UCSD-AML1 (cell line): ENCODE measurements at regions not wholly inside any gene's neighbourhood (a gene's known extent, or its start where the extent isn't known, plus 50 kb on each side); places are given as distances from the start of the nearest gene placed in this dataset.

Experiments used
- DNase-seq: peaks from one replicate; lab custom pipeline; 2025; ENCODE audit not compliant: unreplicated experiment; lab: John Stamatoyannopoulos, UW

DNA sequence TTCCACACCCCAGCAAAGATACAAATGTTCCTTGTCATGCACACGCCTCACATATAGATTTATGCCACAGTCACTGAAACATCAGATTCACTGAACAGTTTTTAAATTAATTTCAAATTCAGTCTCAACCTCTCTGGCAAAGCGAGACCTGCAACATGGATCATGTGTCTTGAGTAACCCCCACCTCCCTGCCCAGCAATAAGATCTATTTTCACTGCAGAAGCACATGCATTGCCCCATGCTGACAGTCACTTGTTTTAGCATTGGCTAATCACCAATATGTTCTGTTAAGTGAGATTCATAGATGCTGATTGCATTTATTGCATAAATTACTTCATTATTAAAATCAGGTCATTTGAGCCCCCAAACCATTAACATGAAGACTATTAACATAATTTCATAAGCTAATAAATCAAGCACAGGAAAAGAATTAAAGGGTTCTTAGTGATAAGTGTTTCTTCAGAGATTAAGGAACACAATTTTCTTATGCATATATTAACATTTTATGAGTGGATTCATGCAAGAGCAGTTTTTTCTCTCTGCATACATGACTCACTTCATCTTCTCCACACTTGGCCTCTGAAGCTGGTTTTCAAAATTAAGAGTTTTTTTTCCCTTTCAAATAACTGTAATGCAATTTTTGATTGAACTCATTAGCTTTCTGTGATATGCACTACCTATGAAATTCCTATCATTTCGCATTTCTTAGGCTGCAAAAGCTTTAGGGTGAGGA, 173.2 kb upstream of the SOX4 start:
- no peak for DNase-seq

DNA sequence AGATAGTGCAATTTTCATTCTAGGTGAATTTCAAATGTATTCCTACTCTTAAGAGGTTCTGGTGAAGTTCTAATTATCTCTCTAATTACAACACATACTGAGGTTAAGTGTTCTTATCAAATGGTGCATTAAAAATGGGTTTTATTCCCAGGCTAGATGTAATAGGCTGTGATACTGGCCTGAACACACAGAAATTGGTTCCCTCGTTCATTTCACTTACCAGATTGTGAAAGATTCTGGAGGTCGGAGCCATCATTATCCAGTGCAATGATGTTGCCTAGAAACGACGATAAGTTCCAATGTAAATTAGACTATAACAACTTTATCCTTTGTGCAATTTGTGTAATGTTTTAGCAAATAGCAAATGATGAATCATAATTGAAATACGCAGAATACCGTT, 172.6 kb upstream of the SOX4 start:
- no peak for DNase-seq

DNA sequence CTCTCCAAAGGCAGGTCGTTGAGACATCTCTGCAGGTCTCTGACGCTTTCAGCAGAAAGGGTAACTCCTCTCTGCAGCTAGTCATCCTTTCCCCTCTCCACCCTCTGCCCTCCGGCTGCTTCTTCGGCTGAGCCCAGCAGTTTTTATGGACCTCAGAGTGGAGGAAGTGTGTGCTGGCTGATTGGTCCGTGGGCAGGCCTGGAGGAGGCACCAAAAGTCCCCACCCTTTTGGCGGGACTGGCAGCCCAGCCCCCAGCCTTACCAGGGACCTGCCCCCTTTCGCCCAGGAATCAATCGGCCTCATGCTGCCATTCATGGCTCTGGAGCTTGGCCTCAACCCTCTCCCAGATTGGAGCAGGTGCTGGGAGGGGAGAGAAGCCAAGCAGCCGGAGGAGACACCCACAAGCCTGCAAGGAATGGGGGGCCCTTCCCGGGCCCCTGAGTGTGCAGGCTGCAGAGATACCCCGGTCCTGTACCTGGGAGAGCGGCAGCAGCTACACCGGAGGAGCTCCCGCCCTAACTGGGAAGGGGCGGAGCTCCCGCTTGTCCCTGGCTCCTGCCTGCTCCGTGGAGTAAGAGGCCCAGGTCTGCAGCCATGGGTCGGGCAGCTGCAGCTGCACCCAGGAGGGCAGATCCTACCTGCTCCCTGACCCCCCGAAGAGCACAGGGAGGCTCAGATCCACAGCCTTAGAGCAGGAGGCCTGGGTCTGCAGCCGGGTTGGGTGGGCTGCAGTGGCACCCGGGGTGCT, 170.3 kb upstream of the SOX4 start:
- DNase-seq, result no peak

DNA sequence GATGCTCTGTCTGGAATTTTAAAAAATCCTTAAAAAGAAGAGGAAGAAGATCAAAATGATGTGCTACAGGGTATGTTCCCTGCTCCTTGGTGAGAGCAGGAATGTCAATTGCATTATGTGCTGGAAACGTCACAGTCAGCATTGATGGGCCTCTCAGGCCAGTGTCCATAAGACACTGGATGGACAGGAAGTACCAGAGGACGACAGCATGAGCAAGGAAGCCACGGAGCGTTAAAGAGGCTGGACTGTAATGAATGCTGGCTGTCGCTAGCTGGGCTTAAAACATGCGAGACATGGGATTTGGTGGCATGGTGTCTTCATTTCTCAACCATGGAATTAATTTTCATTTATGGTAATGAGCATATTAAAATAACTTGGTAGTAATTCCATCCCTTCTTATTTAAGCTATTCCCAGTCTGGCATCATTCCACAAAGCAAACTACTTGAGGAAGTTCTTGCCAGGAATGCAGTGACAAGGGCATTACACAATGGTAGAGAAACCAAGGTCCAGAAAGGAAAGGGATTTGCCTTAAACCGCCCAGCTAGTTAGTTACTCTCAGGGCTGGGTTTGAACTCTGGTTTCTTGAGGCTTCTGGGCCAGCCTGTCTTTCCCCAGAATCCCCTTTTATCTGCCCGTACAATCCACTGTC, 166.6 kb upstream of the SOX4 start:
- DNase-seq, result no peak

DNA sequence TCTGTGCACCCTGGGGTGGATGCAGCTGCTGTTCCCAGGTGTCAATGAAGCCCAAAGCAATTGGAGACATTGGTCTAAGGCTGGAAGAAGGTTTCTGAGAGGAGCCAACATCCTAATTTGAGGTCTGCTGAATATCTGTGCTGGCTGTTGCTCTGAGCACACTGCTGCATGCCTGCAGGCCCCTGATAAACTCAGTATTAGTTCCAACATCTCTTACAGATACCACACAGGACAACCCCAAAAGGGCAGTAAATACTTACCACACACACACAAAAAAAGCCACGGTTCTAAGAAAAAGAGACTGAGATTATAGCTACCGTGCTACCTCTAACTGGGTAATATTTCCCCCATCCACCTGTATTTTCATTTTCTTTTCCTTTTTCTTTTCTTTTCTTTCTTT, 164.3 kb upstream of the SOX4 start:
- no peak for DNase-seq

DNA sequence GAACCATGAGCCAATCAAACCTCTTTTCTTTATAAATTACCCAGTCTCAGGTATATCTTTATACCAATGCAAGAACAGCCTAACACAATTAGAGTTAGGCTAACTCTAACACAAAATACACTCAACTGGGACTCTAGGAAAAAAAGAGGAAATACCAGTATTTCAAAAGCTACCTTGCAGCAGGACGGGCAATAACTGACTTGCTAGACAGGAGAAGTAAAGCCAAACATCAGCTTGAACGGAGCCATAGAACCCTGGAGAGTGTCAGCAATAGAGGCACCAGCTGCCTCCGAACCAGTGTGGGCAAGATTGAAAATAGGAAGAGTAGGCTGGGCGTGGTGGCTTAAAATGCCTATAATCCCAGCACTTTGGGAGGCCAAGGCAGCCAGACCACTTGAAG, 162.0 kb upstream of the SOX4 start:
- no peak for DNase-seq

DNA sequence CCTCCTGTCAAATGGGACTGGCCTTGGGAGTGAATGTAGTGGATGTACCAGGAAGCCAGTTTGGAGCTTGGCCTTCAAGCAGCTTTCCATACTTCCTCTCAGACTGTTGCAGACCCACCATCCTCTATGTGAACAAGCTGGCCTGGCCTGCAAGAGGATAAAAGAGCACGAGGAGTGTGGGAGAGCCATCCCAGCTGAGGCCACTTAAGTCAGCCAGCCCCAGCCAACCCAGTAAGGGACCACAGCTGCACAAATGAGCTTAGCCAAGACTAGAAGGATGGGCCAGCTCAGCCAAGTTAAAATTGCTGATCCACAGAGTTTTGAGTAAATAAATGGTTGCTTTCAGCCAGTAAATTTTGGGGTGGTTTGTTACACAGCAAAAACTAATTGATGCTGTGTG, 156.9 kb upstream of the SOX4 start:
- no peak for DNase-seq

DNA sequence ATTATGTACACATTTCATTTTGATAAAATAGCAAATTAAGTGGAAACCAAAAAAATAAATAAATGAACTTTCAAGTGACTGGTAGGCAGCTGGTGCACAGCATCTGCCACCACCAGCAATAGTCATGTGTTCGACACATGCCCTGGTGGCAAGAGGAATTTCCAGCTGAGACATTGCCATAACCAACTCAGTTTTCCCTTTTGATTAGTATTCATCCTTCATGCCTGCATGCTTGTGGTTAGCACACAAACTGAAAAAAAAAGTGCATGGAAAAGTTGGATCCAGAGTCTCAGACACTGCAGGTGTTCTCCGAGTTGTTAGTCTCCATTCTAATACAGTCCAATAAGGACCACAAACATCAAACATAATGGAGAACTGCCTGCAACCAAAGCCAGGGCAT, 156.0 kb upstream of the SOX4 start:
- no peak for DNase-seq

DNA sequence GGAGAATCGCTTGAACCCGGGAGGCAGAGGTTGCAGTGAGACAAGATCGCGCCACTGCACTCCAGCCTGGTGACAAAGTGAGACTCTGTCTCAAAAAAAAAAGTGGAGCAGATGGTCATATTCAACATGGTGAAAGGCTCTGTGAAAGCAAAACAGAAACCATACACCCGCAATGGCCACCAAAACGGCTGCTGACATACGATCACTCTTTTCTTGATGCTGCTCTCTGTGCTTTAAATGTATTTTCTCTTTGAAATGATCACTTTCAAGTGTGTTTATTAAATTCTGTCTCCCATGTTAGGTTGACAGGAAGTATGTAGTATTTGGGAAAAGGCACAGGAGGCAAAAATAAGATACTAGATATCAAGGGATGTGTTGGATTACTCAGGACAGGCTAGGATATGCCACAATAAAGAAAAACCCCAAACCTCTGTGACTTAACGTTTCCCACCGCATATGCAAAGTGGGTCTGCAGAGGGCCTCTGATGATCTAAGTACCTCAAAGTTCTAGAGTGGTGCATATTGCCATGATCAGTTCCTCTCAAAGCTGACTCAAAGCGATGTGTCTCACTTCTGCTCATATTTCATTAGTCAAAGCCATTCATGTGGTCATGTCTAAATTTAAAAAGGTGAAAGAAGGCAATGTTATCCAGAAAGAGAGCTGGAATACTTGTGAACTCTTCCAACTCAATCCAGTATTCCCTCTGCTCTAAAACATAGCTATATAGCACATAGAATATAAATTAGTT, 155.1 kb upstream of the SOX4 start:
- no peak for DNase-seq

DNA sequence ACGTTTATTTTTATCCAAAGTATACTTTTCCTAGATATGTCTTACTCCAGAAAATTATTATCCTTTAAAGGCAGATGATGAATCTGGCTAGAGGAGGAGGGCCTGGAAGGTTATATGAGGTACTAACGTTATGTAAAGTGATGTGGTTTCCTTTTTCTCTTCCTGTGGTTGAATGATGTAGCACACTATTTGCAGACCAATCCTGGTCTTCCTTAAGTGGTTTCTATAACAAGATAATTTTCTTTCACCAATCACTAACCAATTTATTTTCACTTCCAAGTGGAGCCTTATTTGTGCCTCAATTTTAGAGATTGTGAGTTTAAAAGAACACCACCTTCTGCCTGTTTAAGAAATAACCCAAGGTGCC, 154.6 kb upstream of the SOX4 start:
- DNase-seq, result no peak

DNA sequence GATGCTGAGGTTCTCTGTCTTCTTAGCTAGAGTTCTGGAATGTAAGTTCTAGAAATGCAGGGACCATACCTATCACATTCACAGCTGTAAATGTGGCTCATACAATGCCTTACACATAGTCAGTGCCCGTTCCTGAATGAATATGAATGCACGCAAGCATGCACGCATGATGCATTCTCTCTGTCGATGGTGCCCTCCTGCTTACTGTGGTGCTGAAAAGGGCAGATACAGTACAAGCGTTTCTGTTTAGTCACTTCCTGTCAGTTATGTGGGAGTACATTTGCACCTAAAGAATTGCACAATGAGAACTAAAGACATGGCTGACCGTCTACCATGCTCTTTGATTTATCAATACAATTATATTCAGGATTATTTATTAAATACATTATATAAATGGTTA, 152.2 kb upstream of the SOX4 start:
- DNase-seq, result no peak

DNA sequence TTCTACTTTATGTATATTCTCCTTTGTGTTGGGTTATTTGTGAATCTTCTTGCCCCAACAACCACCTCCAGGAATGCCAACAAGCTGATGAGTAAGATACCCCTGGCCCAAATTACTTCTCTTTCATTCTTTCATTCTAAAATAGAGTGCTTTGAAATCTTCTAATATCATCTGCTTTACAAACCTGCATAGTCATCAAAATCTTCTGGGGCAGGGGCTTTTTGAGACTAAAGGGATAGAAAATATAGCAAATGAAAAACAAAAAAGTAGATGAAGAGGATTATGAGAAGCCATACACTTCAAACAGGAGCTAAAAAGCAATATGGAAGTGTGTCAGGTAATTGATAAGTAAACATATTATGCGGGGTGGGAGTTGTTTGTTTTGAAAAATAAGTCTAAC, 150.7 kb upstream of the SOX4 start:
- DNase-seq, result no peak

DNA sequence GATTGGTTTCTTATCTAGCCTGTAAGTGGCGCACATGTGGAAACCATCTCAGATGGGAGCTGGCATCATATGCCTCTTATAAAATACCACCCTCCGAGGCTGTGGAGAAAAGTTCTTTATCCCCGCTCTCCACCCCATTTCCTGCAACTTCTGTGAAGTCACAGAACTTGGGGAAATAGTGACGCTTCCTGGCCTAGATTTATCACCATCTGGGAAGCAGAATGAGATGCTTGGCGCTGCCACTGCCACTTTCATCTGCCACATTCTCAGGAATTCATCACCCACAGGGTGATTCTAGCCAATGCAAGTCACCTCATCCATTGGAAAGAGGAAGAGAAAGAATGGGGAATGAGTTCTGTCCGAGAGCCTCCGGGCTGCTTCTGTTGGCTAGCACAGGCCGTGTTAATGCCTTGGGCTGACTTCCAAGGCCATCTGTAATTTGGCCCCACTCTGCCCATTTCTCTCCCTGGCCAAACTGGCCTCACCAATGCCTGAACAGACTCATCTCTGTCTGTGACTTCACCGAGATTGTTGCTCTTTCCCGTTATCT, 148.8 kb upstream of the SOX4 start:
- no peak for DNase-seq

DNA sequence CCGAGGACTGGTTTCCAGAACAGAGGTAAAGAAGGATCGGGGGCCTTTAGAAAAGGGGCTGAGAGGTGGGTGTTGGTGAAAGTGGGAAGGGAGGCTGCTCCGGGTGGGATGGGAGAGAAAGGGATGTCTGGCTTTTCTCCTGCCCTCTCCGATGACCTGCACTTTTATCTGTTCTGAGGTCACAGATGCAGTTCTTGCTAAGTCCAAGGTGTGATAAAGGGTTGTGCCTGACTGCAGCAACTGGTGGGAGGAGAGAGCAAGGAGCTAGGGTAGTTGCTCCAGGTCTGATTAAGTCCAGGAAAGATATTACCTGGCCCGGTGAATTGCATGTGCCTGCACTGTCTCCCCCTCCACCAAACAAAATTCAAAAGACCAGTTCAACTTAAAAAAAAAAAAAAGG, 145.6 kb upstream of the SOX4 start:
- DNase-seq, result no peak

DNA sequence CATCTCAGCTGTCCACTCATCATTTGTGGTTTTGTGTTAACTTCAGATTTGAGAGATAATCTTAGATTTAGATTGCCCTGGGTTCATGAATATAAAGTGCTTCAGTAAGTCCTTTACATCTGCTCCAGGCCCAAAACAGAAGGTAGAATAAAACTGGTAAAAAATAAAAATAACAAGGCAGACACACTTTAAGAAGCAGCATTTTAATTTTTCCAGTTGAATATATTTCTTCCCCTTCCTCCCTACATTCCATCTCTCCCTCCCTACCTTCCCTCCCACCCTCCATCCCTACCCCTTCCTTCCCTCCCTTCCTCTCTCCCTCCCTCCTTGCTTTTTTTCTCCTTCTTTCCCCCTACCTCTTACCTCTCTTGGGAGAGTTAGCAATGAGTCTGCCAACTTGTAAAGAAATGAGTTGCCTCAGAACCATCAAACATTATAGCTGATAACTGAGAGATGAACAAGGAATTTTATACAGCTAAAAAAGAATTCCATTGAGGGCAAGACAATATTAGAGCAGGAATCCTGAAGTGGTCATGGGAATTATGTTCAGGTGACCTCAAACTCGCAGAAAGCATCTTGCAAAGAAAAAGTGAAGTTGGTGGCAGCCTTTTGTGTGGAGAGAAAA, 145.0 kb upstream of the SOX4 start:
- no peak for DNase-seq

DNA sequence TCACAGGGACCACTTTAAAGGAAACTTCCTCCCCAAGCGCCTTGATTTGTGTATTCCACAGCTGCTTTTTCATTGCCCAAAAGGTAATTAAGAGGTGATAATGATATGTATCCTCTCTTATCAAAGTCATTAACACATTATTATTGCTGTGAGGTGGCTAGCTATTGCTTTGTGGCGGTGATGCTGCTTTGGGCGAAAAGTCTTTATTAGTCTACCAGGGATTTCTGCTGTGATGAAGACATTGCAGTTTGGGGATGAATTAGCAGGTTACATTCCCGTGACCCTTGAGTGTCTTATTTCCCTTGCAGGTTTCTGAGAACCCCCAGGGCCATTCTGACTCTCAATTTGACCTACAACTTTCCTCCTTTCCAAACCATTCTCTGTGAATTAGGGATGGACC, 143.4 kb upstream of the SOX4 start:
- DNase-seq, result no peak

DNA sequence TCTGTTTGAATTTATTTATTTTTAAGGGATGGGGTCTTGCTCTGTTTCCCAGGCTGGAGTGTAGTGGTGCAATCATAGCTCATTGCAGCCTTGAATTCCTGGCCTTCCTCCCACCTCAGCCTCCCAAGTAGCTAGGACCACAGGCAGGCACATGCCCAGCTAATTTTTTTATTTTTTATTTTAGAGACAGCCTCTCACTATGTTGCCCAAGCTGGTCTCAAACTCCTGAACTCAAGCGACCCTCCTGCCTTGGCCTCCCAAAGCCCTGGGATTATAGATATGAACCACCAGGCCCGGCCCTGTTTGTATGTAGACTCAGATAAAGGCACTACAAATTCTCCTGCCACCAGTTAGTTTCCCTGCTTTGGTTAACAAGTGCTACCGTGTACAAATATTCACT, 142.9 kb upstream of the SOX4 start:
- no peak for DNase-seq

DNA sequence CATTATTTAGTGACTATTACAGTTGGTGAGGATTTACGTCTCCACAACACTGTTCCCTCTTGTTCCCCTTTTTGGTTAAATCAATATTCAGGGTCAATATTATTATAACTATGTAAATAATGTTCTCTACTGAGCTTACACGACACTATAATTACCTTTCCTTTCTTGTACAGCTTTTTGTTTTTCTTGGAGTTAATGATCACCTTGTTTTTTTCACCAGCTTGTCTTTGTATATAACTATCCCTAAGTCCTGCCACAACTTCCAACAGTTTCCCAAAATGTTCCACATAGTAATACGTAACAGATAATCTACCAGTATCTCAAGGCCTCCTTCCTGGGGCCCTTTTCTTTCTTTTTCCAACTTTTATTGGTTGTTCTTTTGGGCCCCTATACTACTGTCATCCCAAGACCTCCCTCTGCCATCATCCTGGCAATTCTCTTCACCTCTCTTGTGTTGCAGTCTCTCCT, 142.0 kb upstream of the SOX4 start:
- DNase-seq, result no peak

DNA sequence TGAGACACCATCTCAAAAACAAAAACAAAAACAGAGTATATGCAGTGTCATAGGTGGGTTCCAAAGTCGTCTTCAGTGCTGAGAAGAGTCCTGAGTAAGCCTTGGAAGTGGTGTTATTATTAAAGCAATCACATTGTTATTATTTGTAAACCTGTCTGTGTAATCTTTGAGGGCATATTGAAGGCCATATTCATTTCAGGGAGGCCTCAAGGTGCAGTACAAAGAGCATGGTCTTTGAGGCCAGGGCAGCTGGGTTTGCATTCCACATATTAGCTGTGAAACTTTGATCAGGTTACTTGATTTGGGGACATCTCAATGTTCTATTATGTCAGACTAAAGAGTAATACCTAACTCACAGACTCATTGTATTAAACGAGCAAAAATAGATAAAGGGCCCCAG, 139.3 kb upstream of the SOX4 start:
- no peak for DNase-seq

DNA sequence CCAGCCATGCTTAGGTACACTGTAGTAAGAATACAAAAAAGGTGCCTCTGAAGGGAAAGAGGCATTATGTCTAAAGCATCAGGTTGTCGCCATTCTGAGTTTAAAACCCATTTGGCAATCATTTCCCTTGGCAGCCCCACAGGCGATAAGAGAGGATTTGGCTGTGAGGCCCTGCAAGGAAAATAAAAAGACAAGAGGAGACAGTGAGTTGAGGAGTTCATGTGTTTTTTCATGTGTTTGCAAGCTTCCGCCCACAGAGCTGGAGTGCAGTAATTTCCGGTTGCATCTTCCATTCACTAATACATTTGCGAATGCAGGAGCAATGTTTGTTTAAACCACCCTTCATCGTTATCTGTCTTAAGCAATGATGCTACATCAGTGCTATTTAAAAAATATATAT, 138.5 kb upstream of the SOX4 start:
- no peak for DNase-seq

DNA sequence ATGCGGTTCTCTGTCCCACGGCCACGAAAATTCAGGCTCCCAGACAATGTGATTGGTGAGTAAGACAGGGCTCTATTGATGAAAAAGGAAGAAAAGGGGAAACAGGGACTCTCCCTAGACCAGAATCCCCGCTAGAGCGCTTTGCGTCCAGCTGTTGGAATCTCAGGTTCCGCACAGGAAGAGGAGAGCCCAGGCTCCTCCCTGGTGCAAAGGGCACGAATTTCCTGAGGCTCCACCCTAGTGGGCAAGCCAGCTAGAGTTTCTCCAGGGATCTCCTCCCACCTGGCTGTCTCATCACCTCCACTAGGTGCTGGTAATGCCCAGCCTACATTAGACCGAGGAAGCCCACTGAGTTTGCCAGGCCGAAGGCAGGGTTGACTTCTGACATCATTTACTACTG, 135.9 kb upstream of the SOX4 start:
- DNase-seq, result no peak
